Mucosa of rectum (tissue), 2 donors: ENCODE measurements at regions not wholly inside any gene's neighbourhood (a gene's known extent, or its start where the extent isn't known, plus 50 kb on each side); places are given as distances from the start of the nearest gene placed in this dataset.

Source experiments
- H3K27ac ChIP-seq, 2 donors: one replicate each; pipeline ENCODE4 v1.7.0; 2013; ENCODE audit warnings: inconsistent platforms in 2 of 2, low read depth in 2 of 2, low read length in 2 of 2
- H3K27me3 ChIP-seq, 2 donors: one replicate each; pipeline ENCODE4 v1.7.0; 2013; ENCODE audit warnings: low read length in 2 of 2; ENCODE audit not compliant: control insufficient read depth in 2 of 2, insufficient read depth in 2 of 2
- H3K36me3 ChIP-seq, 2 donors: one replicate each; pipeline ENCODE4 v1.7.0; 2013; ENCODE audit warnings: low read length in 2 of 2; ENCODE audit not compliant: control insufficient read depth in 2 of 2, insufficient read depth in 2 of 2
- H3K4me1 ChIP-seq, 2 donors: one replicate each; pipeline ENCODE4 v1.7.0; 2013; ENCODE audit warnings: low read length in 2 of 2, mild to moderate bottlenecking in 1 of 2; ENCODE audit not compliant: control insufficient read depth in 2 of 2, insufficient read depth in 2 of 2
- H3K4me3 ChIP-seq, 2 donors: one replicate each; pipeline ENCODE4 v1.7.0; 2013; ENCODE audit warnings: low read length in 2 of 2
- H3K9ac ChIP-seq, 2 donors: one replicate each; pipeline ENCODE4 v1.7.0; 2013; ENCODE audit warnings: low read length in 2 of 2, low read depth in 1 of 2, mild to moderate bottlenecking in 1 of 2
- H3K9me3 ChIP-seq, 2 donors: one replicate each; pipeline ENCODE4 v1.7.0; 2013; ENCODE audit warnings: low read length in 2 of 2; ENCODE audit not compliant: control insufficient read depth in 2 of 2
- donor health status: healthy.
- donor health status: Normal muscosa, but diverticular disease.

GRCh38 chr2:161036926-161037325 lies 123.3 kb upstream of the TANK start:
- no peaks in the 10 kb centered on the region for H3K36me3 ChIP-seq
- H3K4me3 ChIP-seq = no peak overlapping the region
- no peak overlapping the region for H3K27ac ChIP-seq
- H3K4me1 ChIP-seq = no peaks in the 10 kb centered on the region
- no peak overlapping the region for H3K9ac ChIP-seq
- H3K27me3 ChIP-seq = peaks cover 0 to 3% of the 10 kb centered on the region in 2 donors
- H3K9me3 ChIP-seq = no peaks in the 10 kb centered on the region

DNA sequence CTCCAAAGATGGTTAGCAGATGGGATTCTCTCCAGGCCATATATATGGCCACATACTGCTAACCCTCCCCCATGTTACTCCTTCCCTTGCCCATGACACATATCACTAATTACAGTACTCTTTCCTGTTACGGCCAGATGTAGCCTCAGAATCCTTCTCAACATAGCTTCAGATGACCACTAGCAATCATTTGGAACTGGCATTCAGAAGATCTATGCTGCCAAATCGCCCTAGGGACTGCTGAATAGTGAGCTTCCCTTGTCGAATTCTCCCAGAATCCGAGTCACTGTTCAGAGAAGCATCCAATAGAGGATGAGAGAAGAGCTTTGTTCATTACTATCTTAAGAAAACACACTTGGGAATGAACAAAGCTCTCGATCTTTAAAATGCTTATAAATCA lies 121.2 kb upstream of the TANK start:
- H3K4me1 ChIP-seq = no peaks in the 10 kb centered on the region
- H3K4me3 ChIP-seq = no peak overlapping the region
- H3K27ac ChIP-seq = no peak overlapping the region
- H3K36me3 ChIP-seq = no peaks in the 10 kb centered on the region
- peaks cover 0 to 3% of the 10 kb centered on the region in 2 donors for H3K27me3 ChIP-seq
- no peak overlapping the region for H3K9ac ChIP-seq
- no peaks in the 10 kb centered on the region for H3K9me3 ChIP-seq

DNA sequence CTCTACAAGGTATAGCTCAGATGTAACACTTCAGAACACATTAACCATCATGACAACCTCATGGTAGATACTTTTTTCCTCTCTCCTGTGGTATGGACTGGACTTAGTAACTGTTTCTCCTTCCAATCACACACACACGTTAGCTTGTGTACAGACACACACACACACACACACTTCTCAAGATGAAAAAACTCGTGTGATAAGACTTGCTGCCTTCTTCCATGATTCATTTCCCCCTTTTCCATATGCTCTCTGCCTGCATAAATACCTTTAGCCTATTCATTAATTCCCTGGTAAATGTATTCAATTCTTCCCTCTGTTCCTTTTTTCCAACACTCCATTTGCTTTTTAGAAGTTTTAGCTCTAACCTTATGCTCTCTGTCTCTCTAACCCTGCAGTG lies 118.9 kb upstream of the TANK start:
- no peak overlapping the region for H3K27ac ChIP-seq
- no peak overlapping the region for H3K4me3 ChIP-seq
- H3K9me3 ChIP-seq = no peaks in the 10 kb centered on the region
- no peak overlapping the region for H3K9ac ChIP-seq
- no peaks in the 10 kb centered on the region for H3K36me3 ChIP-seq
- peaks cover 0 to 3% of the 10 kb centered on the region in 2 donors for H3K27me3 ChIP-seq
- no peaks in the 10 kb centered on the region for H3K4me1 ChIP-seq

GRCh38 chr2:161042990-161043625 lies 117.1 kb upstream of the TANK start:
- H3K4me1 ChIP-seq = no peaks in the 10 kb centered on the region
- H3K27ac ChIP-seq = no peak overlapping the region
- H3K4me3 ChIP-seq = no peak overlapping the region
- H3K9me3 ChIP-seq = no peaks in the 10 kb centered on the region
- H3K27me3 ChIP-seq = peaks cover 0 to 3% of the 10 kb centered on the region in 2 donors
- H3K36me3 ChIP-seq = no peaks in the 10 kb centered on the region
- H3K9ac ChIP-seq = no peak overlapping the region

GRCh38 chr2:161044095-161044865 lies 115.9 kb upstream of the TANK start:
- H3K27ac ChIP-seq = no peak overlapping the region

GRCh38 chr2:161044921-161045320 lies 115.3 kb upstream of the TANK start:
- Histone ChIP-seq H3K36me3 (no peaks in the 10 kb centered on the region), H3K4me1 (no peaks in the 10 kb centered on the region), H3K27ac (no peak overlapping the region), H3K27me3 (peaks cover 0 to 6% of the 10 kb centered on the region in 2 donors), H3K9me3 (no peaks in the 10 kb centered on the region), H3K4me3 (no peak overlapping the region), H3K9ac (no peak overlapping the region)

More at GRCh38 chr2:161044095-161044865, 115.9 kb upstream of the TANK start:
- Histone ChIP-seq H3K36me3 (no peaks in the 10 kb centered on the region), H3K4me3 (no peak overlapping the region), H3K27me3 (peaks cover 0 to 3% of the 10 kb centered on the region in 2 donors), H3K9ac (no peak overlapping the region), H3K4me1 (no peaks in the 10 kb centered on the region), H3K9me3 (no peaks in the 10 kb centered on the region)

DNA sequence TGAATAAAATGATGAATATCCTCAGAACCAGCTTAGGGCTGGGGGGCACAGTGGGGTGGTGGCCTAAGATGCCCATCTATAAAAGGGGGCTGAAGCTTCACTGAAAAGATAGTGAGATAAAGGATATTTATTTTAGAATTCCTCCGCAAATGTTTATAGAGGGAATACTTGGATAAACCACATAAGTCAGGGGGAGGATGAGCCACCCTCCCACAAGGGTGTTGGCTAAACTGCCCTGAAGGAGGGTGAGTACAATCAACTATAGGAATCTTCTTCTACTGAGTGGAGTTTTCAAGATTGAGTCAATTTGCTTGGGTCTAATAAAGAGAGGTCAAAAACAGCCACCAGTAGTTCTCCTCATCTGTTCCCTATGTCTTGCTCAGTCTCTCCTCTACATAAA lies 114.5 kb upstream of the TANK start:
- Histone ChIP-seq H3K4me1 (no peaks in the 10 kb centered on the region), H3K27ac (no peak overlapping the region), H3K36me3 (no peaks in the 10 kb centered on the region), H3K27me3 (peaks cover 0 to 3% of the 10 kb centered on the region in 2 donors), H3K9me3 (no peaks in the 10 kb centered on the region), H3K9ac (no peak overlapping the region), H3K4me3 (no peak overlapping the region)

DNA sequence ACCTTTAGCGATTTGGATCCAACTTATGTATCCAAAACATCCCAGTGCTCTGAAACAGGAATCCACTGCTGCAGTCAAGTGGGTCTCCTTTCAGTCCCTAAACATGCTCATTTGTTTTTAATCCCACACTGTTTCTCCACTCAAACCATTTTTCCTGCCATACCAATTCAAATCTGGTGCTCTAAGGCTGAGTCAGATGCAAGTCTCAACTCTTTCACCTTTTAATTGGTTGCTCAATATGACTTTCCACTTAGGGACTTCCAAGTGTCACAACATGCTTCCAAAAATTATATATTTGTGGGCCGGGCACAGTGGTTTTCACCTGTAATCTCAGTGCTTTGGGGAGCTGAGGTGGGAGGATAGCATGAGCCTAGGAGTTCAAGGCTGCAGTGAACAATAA lies 113.4 kb upstream of the TANK start:
- Histone ChIP-seq H3K36me3 (no peaks in the 10 kb centered on the region), H3K4me3 (no peak overlapping the region), H3K4me1 (no peaks in the 10 kb centered on the region), H3K27ac (no peak overlapping the region), H3K27me3 (peaks cover 0 to 3% of the 10 kb centered on the region in 2 donors), H3K9ac (no peak overlapping the region), H3K9me3 (no peaks in the 10 kb centered on the region)

DNA sequence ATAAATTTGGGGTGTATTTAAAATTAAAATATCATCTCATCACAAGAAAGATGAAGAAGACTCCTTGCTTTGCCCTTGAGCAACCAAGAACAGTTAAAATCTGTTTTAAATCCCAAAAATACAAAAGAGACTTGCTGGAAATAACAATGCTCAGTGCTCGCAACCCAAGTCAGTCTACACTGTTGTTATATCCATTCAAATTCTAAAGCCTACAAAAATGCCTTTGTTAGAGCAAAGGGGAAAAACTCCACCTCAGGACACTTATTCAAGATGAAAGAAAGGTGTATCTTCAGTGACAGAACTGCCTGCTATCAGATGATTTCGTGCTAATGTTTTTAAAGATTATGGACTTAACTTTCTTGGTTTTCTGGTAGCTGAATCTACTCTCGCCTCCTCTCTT lies 111.9 kb upstream of the TANK start:
- Histone ChIP-seq H3K36me3 (no peaks in the 10 kb centered on the region), H3K4me3 (no peak overlapping the region), H3K9ac (no peak overlapping the region), H3K27me3 (peaks cover 0 to 3% of the 10 kb centered on the region in 2 donors), H3K9me3 (no peaks in the 10 kb centered on the region), H3K4me1 (no peaks in the 10 kb centered on the region), H3K27ac (no peak overlapping the region)

DNA sequence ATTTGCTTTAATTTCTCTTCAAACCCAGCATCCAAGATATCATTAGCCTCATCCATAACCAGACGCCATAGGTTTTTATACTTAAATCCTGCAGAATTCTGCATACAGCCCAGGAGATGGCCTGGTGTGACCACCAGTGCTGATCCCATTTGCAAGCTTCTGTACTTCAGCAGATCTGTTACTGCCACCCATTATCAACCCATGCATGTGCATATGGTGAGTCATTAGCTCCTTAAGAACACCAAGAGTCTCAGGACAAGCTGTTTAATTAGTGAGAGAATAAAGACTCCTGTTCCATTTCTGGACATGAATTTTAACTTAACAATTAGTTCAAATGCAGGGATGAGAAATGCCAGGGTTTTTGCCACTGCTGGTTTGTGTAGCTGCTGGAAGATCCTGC lies 110.7 kb upstream of the TANK start:
- Histone ChIP-seq H3K9me3 (no peaks in the 10 kb centered on the region), H3K36me3 (no peaks in the 10 kb centered on the region), H3K27ac (no peak overlapping the region), H3K4me3 (no peak overlapping the region), H3K9ac (no peak overlapping the region), H3K27me3 (peaks cover 0 to 3% of the 10 kb centered on the region in 2 donors), H3K4me1 (no peaks in the 10 kb centered on the region)
